ENCODE measurements at regions not wholly inside any gene's neighbourhood (a gene's known extent, or its start where the extent isn't known, plus 50 kb on each side); places are given as distances from the start of the nearest gene placed in this dataset.

- Histone ChIP-seq H3K9me3 (no peaks in the 10 kb centered on the region), H3K36me3 (ENCODE audit: control insufficient read depth, insufficient read depth, low read length) (no peaks in the 10 kb centered on the region), H3K27me3 (replicated peaks; ENCODE audit: control insufficient read depth, insufficient read depth, low read length) (no peaks in the 10 kb centered on the region; the same call in 1 of the 2 replicates), H3K4me1 (no peaks in the 10 kb centered on the region), H3K4me3 (ENCODE audit: low read depth, low read length) (no peak overlapping the region)
- H3K36me3 Mint-ChIP-seq (ENCODE audit: insufficient read depth, unreplicated experiment): peaks cover 6% of the 10 kb centered on the region
- intact Hi-C loops (cut with micrococcal nuclease; ENCODE audit: unreplicated experiment): no loop called here
- no peak overlapping the region for H3K27ac Mint-ChIP-seq (ENCODE audit: unreplicated experiment)
- ChIA-PET POLR2A (no interaction called here), CTCF (no interaction called here)
- no peaks in the 10 kb centered on the region for H3K4me1 Mint-ChIP-seq (ENCODE audit: low read depth, unreplicated experiment)
- TF ChIP-seq CTCF (IDR thresholded peaks at IDR 0.05; ENCODE audit: insufficient read depth in 1 of 2, low read depth in 1 of 2, low read length in 1 of 2, severe bottlenecking in 1 of 2, unreplicated experiment in 1 of 2): no peak
- H3K27me3 Mint-ChIP-seq (ENCODE audit: insufficient read depth, unreplicated experiment): peaks cover 10% of the 10 kb centered on the region
- no peaks in the 10 kb centered on the region for H3K9me3 Mint-ChIP-seq (ENCODE audit: unreplicated experiment)
- BruUV-seq (replicated peaks): no TSS peak
- DNase-seq: no peak
- no peak overlapping the region for H3K4me3 Mint-ChIP-seq (ENCODE audit: unreplicated experiment)
Measured at GRCh38 chr7:156222151-156222550, 409.9 kb upstream of the SHH start.

GRCh38 chr7:156220701-156221100 lies 408.4 kb upstream of the SHH start:
- Histone ChIP-seq H3K36me3 (ENCODE audit: control insufficient read depth, insufficient read depth, low read length) (no peaks in the 10 kb centered on the region), H3K9me3 (no peaks in the 10 kb centered on the region), H3K27me3 (replicated peaks; ENCODE audit: control insufficient read depth, insufficient read depth, low read length) (no peaks in the 10 kb centered on the region; the same call in 1 of the 2 replicates), H3K4me1 (no peaks in the 10 kb centered on the region), H3K4me3 (ENCODE audit: low read depth, low read length) (no peak overlapping the region)
- intact Hi-C loops (cut with micrococcal nuclease; ENCODE audit: unreplicated experiment): no loop called here
- TF ChIP-seq CTCF (IDR thresholded peaks at IDR 0.05; ENCODE audit: insufficient read depth in 1 of 2, low read depth in 1 of 2, low read length in 1 of 2, severe bottlenecking in 1 of 2, unreplicated experiment in 1 of 2): no peak
- H3K4me3 Mint-ChIP-seq (ENCODE audit: unreplicated experiment): no peak overlapping the region
- no TSS peak for BruUV-seq (replicated peaks)
- no peak overlapping the region for H3K27ac Mint-ChIP-seq (ENCODE audit: unreplicated experiment)
- ChIA-PET CTCF (no interaction called here), POLR2A (no interaction called here)
- no peak for DNase-seq
- no peaks in the 10 kb centered on the region for H3K9me3 Mint-ChIP-seq (ENCODE audit: unreplicated experiment)
- no peaks in the 10 kb centered on the region for H3K4me1 Mint-ChIP-seq (ENCODE audit: low read depth, unreplicated experiment)
- H3K27me3 Mint-ChIP-seq (ENCODE audit: insufficient read depth, unreplicated experiment): peaks cover 14% of the 10 kb centered on the region
- peaks cover 6% of the 10 kb centered on the region for H3K36me3 Mint-ChIP-seq (ENCODE audit: insufficient read depth, unreplicated experiment)

- no peaks in the 10 kb centered on the region for H3K9me3 ChIP-seq
- peaks cover 6% of the 10 kb centered on the region for H3K36me3 Mint-ChIP-seq (ENCODE audit: insufficient read depth, unreplicated experiment)
- no peak overlapping the region for H3K27ac Mint-ChIP-seq (ENCODE audit: unreplicated experiment)
- no peaks in the 10 kb centered on the region for H3K4me1 Mint-ChIP-seq (ENCODE audit: low read depth, unreplicated experiment)
- ChIA-PET POLR2A (no interaction called here), CTCF (no interaction called here)
- H3K9me3 Mint-ChIP-seq (ENCODE audit: unreplicated experiment): no peaks in the 10 kb centered on the region
- H3K27me3 Mint-ChIP-seq (ENCODE audit: insufficient read depth, unreplicated experiment): peaks cover 14% of the 10 kb centered on the region
- no peak overlapping the region for H3K4me3 Mint-ChIP-seq (ENCODE audit: unreplicated experiment)
- no peaks in the 10 kb centered on the region; the same call in 1 of the 2 replicates for H3K27me3 ChIP-seq (replicated peaks; ENCODE audit: control insufficient read depth, insufficient read depth, low read length)
- BruUV-seq (replicated peaks): no TSS peak
- no peak overlapping the region for H3K4me3 ChIP-seq (ENCODE audit: low read depth, low read length)
- intact Hi-C loops (cut with micrococcal nuclease; ENCODE audit: unreplicated experiment): no loop called here
- TF ChIP-seq CTCF (IDR thresholded peaks at IDR 0.05; ENCODE audit: insufficient read depth in 1 of 2, low read depth in 1 of 2, low read length in 1 of 2, severe bottlenecking in 1 of 2, unreplicated experiment in 1 of 2): no peak
- DNase-seq: no peak
- no peaks in the 10 kb centered on the region for H3K36me3 ChIP-seq (ENCODE audit: control insufficient read depth, insufficient read depth, low read length)
- H3K4me1 ChIP-seq: no peaks in the 10 kb centered on the region
Measured at GRCh38 chr7:156220078-156220605, 407.9 kb upstream of the SHH start.
